ENCODE measurements at regions not wholly inside any gene's neighbourhood (a gene's known extent, or its start where the extent isn't known, plus 50 kb on each side); places are given as distances from the start of the nearest gene placed in this dataset.
"Not testable (repeated sequence)": the region's sequence is repeated elsewhere in the genome, so short reads cannot be mapped to it uniquely, and the experiment has no call there.

GRCh38 chr1:173257805-173258204 is 50.7 kb upstream of the TNFSF4 start:
- TF ChIP-seq EZH2 (IDR thresholded peaks at IDR 0.05; ENCODE audit: low read length, missing control alignments) (no peak), CTCF (conservative IDR thresholded peaks at IDR 0.05 in 1 of 2, IDR thresholded peaks at IDR 0.05 in 1 of 2; ENCODE audit: low read depth in 1 of 2, low read length in 2 of 2) (no peak)
- H3K27me3 ChIP-seq (ENCODE audit: control insufficient read depth, insufficient read depth, low read length) = no peaks in the 10 kb centered on the region

GRCh38 chr1:173258479-173259264 is 51.5 kb upstream of the TNFSF4 start:
- no peak overlapping the region for H2AFZ ChIP-seq (ENCODE audit: low read length)
- TF ChIP-seq CTCF (conservative IDR thresholded peaks at IDR 0.05 in 1 of 2, IDR thresholded peaks at IDR 0.05 in 1 of 2; ENCODE audit: low read depth in 1 of 2, low read length in 2 of 2) = no peak
- TF ChIP-seq EZH2 (IDR thresholded peaks at IDR 0.05; ENCODE audit: low read length, missing control alignments) = no peak
- no peak overlapping the region for H3K27ac ChIP-seq (ENCODE audit: insufficient read depth, low read length)
- peak in 1 of 2 donors; percentile 59 for DNase-seq (ENCODE audit: low read depth in 2 of 2)
- no peaks in the 10 kb centered on the region for H4K20me1 ChIP-seq (ENCODE audit: control insufficient read depth, extremely low read depth, insufficient read depth, low read length)
- no peak overlapping the region for H3K4me3 ChIP-seq (replicated peaks in 1 of 4; ENCODE audit: control extremely low read depth in 1 of 4, insufficient read depth in 1 of 4, low read depth in 3 of 4, low read length in 4 of 4)
- no peaks in the 10 kb centered on the region for H3K27me3 ChIP-seq (ENCODE audit: control insufficient read depth, insufficient read depth, low read length)
- no peaks in the 10 kb centered on the region for H3K9me3 ChIP-seq (ENCODE audit: control insufficient read depth, insufficient read depth, low read depth, low read length)
- H3K9ac ChIP-seq (ENCODE audit: insufficient read depth, low read length) = no peak overlapping the region
- no peaks in the 10 kb centered on the region for H3K36me3 ChIP-seq (ENCODE audit: control insufficient read depth, insufficient read depth, low read length)
- no peaks in the 10 kb centered on the region for H3K4me1 ChIP-seq (ENCODE audit: control insufficient read depth, extremely low read depth, insufficient read depth, low read length)
- no peaks in the 10 kb centered on the region for H3K79me2 ChIP-seq (ENCODE audit: control insufficient read depth, insufficient read depth, low read length)
- H3K4me2 ChIP-seq (ENCODE audit: extremely low read depth, insufficient read depth, low read length) = no peak overlapping the region

More at GRCh38 chr1:173257805-173258204, 50.7 kb upstream of the TNFSF4 start:
- H3K4me3 ChIP-seq (replicated peaks in 1 of 4; ENCODE audit: control extremely low read depth in 1 of 4, insufficient read depth in 1 of 4, low read depth in 3 of 4, low read length in 4 of 4) = no peak overlapping the region
- peak in 1 of 2 donors; percentile 76 for DNase-seq (ENCODE audit: low read depth in 2 of 2)
- no peaks in the 10 kb centered on the region for H4K20me1 ChIP-seq (ENCODE audit: control insufficient read depth, extremely low read depth, insufficient read depth, low read length)
- H3K79me2 ChIP-seq (ENCODE audit: control insufficient read depth, insufficient read depth, low read length) = no peaks in the 10 kb centered on the region
- no peaks in the 10 kb centered on the region for H3K4me1 ChIP-seq (ENCODE audit: control insufficient read depth, extremely low read depth, insufficient read depth, low read length)
- H2AFZ ChIP-seq (ENCODE audit: low read length) = no peak overlapping the region
- H3K9ac ChIP-seq (ENCODE audit: insufficient read depth, low read length) = no peak overlapping the region
- no peak overlapping the region for H3K27ac ChIP-seq (ENCODE audit: insufficient read depth, low read length)
- H3K4me2 ChIP-seq (ENCODE audit: extremely low read depth, insufficient read depth, low read length) = no peak overlapping the region
- no peaks in the 10 kb centered on the region for H3K36me3 ChIP-seq (ENCODE audit: control insufficient read depth, insufficient read depth, low read length)
- no peaks in the 10 kb centered on the region for H3K9me3 ChIP-seq (ENCODE audit: control insufficient read depth, insufficient read depth, low read depth, low read length)

DNA sequence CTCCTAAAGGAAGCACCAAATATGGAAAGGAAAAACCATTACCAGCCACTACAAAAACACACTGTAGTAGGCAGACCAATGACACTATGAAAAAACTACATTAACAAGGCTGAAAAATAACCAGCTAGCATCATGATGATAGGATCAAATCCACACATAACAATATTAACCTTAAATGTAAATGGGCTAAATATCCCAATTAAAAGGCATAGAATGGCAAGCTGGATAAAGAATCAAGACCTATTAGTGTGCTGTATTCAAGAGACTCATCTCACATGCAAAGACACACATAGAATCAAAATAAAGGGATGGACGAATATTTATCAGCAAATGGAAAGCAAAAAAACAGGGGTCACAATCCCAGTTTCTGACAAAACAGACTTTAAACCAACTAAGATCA is 53.2 kb upstream of the TNFSF4 start:
- H3K27ac ChIP-seq (ENCODE audit: insufficient read depth, low read length); H3K4me3 ChIP-seq (replicated peaks in 1 of 4; ENCODE audit: control extremely low read depth in 1 of 4, insufficient read depth in 1 of 4, low read depth in 3 of 4, low read length in 4 of 4); H3K9me3 ChIP-seq (ENCODE audit: control insufficient read depth, insufficient read depth, low read depth, low read length); H3K4me1 ChIP-seq (ENCODE audit: control insufficient read depth, extremely low read depth, insufficient read depth, low read length); H3K9ac ChIP-seq (ENCODE audit: insufficient read depth, low read length); H3K27me3 ChIP-seq (ENCODE audit: control insufficient read depth, insufficient read depth, low read length); H3K79me2 ChIP-seq (ENCODE audit: control insufficient read depth, insufficient read depth, low read length); H2AFZ ChIP-seq (ENCODE audit: low read length); H3K4me2 ChIP-seq (ENCODE audit: extremely low read depth, insufficient read depth, low read length); H3K36me3 ChIP-seq (ENCODE audit: control insufficient read depth, insufficient read depth, low read length); H4K20me1 ChIP-seq (ENCODE audit: control insufficient read depth, extremely low read depth, insufficient read depth, low read length): not testable (repeated sequence)
- DNase-seq (ENCODE audit: low read depth in 2 of 2) = peak in 1 of 2 donors; percentile 30

All from fibroblast of lung (primary cell).